H1 (cell line): ENCODE measurements at regions not wholly inside any gene's neighbourhood (a gene's known extent, or its start where the extent isn't known, plus 50 kb on each side); places are given as distances from the start of the nearest gene placed in this dataset.

Source experiments
- CTCF ChIA-PET: fragments of 300-600 bp; sonication (Branson Sonifier 250); formaldehyde crosslinking; loops from one replicate; lab custom pipeline; 2021; ENCODE audit not compliant: partially characterized antibody; lab: Charles Lee
- POLR2A ChIA-PET: fragments of 300-600 bp; sonication (Branson Sonifier 250); formaldehyde crosslinking; loops from one replicate; lab custom pipeline; 2021; ENCODE audit warnings: inconsistent platforms; ENCODE audit not compliant: partially characterized antibody; lab: Charles Lee
- DNase-seq, 2 experiments: peaks; one replicate each; pipeline versions ENCODE4 v3.0.0 to v3.0.0-alpha.2; 2010 to 2022; ENCODE audit warnings: low spot score in 2 of 2, low read depth in 1 of 2, mixed read lengths in 1 of 2
- FAIRE-seq: peaks from 2 replicates; lab custom pipeline; 2011; peaks lifted over from hg19 to GRCh38; lab: Jason Lieb, UNC
- H2AFZ ChIP-seq: 2 replicates; pipeline ENCODE4 v1.8.1; 2012; ENCODE audit warnings: low read length, inconsistent platforms
- H2AK5ac ChIP-seq: 2 replicates; pipeline ENCODE4 v1.6.1; 2013; ENCODE audit warnings: low read depth, low read length
- H2BK120ac ChIP-seq: replicated peaks from 2 replicates; pipeline ENCODE3; 2013; ENCODE audit warnings: low read depth, low read length, inconsistent platforms
- H2BK12ac ChIP-seq: 2 replicates; pipeline ENCODE4 v1.6.1; 2013; ENCODE audit warnings: low read depth, low read length
- H2BK15ac ChIP-seq: 2 replicates; pipeline ENCODE4 v1.6.1; 2013; ENCODE audit warnings: low read length
- H2BK20ac ChIP-seq: 2 replicates; pipeline ENCODE4 v1.6.1; 2013; ENCODE audit warnings: low read length
- H2BK5ac ChIP-seq: 2 replicates; pipeline ENCODE4 v1.6.1; 2013; ENCODE audit warnings: low read depth, low read length
- H3K14ac ChIP-seq: 2 replicates; pipeline ENCODE4 v1.6.1; 2013; ENCODE audit warnings: inconsistent platforms; ENCODE audit not compliant: insufficient read length
- H3K18ac ChIP-seq: 2 replicates; pipeline ENCODE4 v1.6.1; 2013; ENCODE audit warnings: low read length; ENCODE audit errors: extremely low read depth
- H3K23ac ChIP-seq: 2 replicates; pipeline ENCODE4 v1.6.1; 2013; ENCODE audit warnings: inconsistent platforms; ENCODE audit not compliant: insufficient read length
- H3K23me2 ChIP-seq: 2 replicates; pipeline ENCODE4 v1.6.1; 2013; ENCODE audit warnings: low read depth, low read length
- H3K27ac ChIP-seq: 2 replicates; pipeline ENCODE4 v1.6.1; 2011; ENCODE audit warnings: low read depth, low read length, inconsistent platforms
- H3K27me3 ChIP-seq, 4 experiments: replicated peaks in 1 of 4; 1 replicate in 1 of 4; 2 replicates in 3 of 4; pipeline versions ENCODE4 v1.6.1 to v1.8.1; 2011 to 2013; ENCODE audit warnings: low read length in 3 of 4, mild to moderate bottlenecking in 3 of 4, inconsistent platforms in 2 of 4, mixed read lengths in 2 of 4, moderate library complexity in 1 of 4; ENCODE audit not compliant: control insufficient read depth in 3 of 4, insufficient read depth in 3 of 4; ENCODE audit errors: extremely low read depth in 1 of 4
- H3K36me3 ChIP-seq, 4 experiments: 2 replicates each; pipeline versions ENCODE4 v1.6.1 to v1.8.1; 2011 to 2013; ENCODE audit warnings: mild to moderate bottlenecking in 4 of 4, low read length in 3 of 4, moderate library complexity in 2 of 4, control low read depth in 1 of 4, inconsistent platforms in 1 of 4; ENCODE audit not compliant: insufficient read depth in 4 of 4, control insufficient read depth in 2 of 4
- H3K4ac ChIP-seq: replicated peaks from 2 replicates; pipeline ENCODE3; 2013; ENCODE audit warnings: low read length, low read depth, mixed read lengths, inconsistent platforms; ENCODE audit not compliant: insufficient read length
- H3K4me1 ChIP-seq, 4 experiments: replicated peaks in 1 of 4; 1 replicate in 1 of 4; 2 replicates in 3 of 4; pipeline versions ENCODE4 v1.6.1 to v1.8.1; 2011 to 2013; ENCODE audit warnings: low read length in 3 of 4, inconsistent platforms in 2 of 4, mixed read lengths in 1 of 4; ENCODE audit not compliant: insufficient read depth in 4 of 4, control insufficient read depth in 3 of 4
- H3K4me2 ChIP-seq, 2 experiments: 2 replicates each; pipeline versions ENCODE4 v1.6.1 to v1.8.1; 2011 to 2013; ENCODE audit warnings: low read depth in 2 of 2, low read length in 2 of 2, control low read depth in 1 of 2, inconsistent platforms in 1 of 2, mild to moderate bottlenecking in 1 of 2; ENCODE audit not compliant: insufficient read depth in 1 of 2
- H3K4me3 ChIP-seq, 4 experiments: fragments of 200-600, 300-600 bp in 1 of 4; sonication (generic), shearing (Covaris generic), sonication (Bioruptor Twin) in 1 of 4; 2 replicates each; pipeline versions ENCODE4 v1.5.1 to v1.8.1; 2011 to 2016; ENCODE audit warnings: low read length in 4 of 4, low read depth in 3 of 4, control low read depth in 2 of 4, inconsistent platforms in 2 of 4, mild to moderate bottlenecking in 2 of 4, mixed read lengths in 1 of 4, moderate library complexity in 1 of 4; ENCODE audit not compliant: insufficient read depth in 2 of 4; ENCODE audit errors: extremely low read depth in 1 of 4
- H3K56ac ChIP-seq: replicated peaks from 2 replicates; pipeline ENCODE3; 2013; ENCODE audit warnings: low read depth, mild to moderate bottlenecking, mixed read lengths, low read length, inconsistent platforms; ENCODE audit not compliant: insufficient read length
- H3K79me1 ChIP-seq: 2 replicates; pipeline ENCODE4 v1.6.1; 2013; ENCODE audit warnings: low read depth, low read length, control low read depth
- H3K79me2 ChIP-seq, 2 experiments: 2 replicates each; pipeline versions ENCODE4 v1.6.1 to v1.8.1; 2012 to 2013; ENCODE audit warnings: low read length in 2 of 2, mild to moderate bottlenecking in 2 of 2, inconsistent platforms in 1 of 2; ENCODE audit not compliant: insufficient read depth in 2 of 2, control insufficient read depth in 1 of 2
- H3K9ac ChIP-seq, 4 experiments: replicated peaks in 1 of 4; 1 replicate in 1 of 4; 2 replicates in 3 of 4; pipeline versions ENCODE4 v1.6.1 to v1.8.1; 2011 to 2013; ENCODE audit warnings: low read depth in 3 of 4, low read length in 3 of 4, control low read depth in 2 of 4, mild to moderate bottlenecking in 2 of 4, moderate library complexity in 2 of 4, inconsistent platforms in 1 of 4; ENCODE audit errors: extremely low read depth in 1 of 4
- H3K9me3 ChIP-seq, 2 experiments: 2 replicates each; pipeline versions ENCODE4 v1.6.1 to v1.8.1; 2012 to 2013; ENCODE audit warnings: mild to moderate bottlenecking in 2 of 2, moderate library complexity in 2 of 2, control low read depth in 1 of 2, inconsistent platforms in 1 of 2, low read depth in 1 of 2, low read length in 1 of 2, mixed read lengths in 1 of 2; ENCODE audit not compliant: insufficient read depth in 2 of 2
- H4K20me1 ChIP-seq, 2 experiments: replicated peaks in 1 of 2; 2 replicates each; pipeline versions ENCODE3 to v1.8.1; 2011 to 2013; ENCODE audit warnings: inconsistent platforms in 2 of 2, low read length in 2 of 2, mild to moderate bottlenecking in 1 of 2; ENCODE audit not compliant: insufficient read depth in 2 of 2, control insufficient read depth in 1 of 2
- H4K5ac ChIP-seq: 2 replicates; pipeline ENCODE4 v1.6.1; 2013; ENCODE audit warnings: low read length, low read depth, mixed read lengths, inconsistent platforms; ENCODE audit not compliant: insufficient read length
- H4K8ac ChIP-seq: 2 replicates; pipeline ENCODE4 v1.8.0; 2013; ENCODE audit warnings: mild to moderate bottlenecking, moderate library complexity, low read length, inconsistent platforms; ENCODE audit not compliant: insufficient read depth; ENCODE audit errors: extremely low read depth
- H4K91ac ChIP-seq: replicated peaks from 2 replicates; pipeline ENCODE3; 2013; ENCODE audit warnings: low read length, mixed read lengths, inconsistent platforms; ENCODE audit not compliant: insufficient read length
- KDM1A ChIP-seq: fragments of 200-600, 300-600 bp; sonication (generic); IDR thresholded peaks from 2 replicates; pipeline ENCODE4 v1.7.1; 2016; ENCODE audit warnings: mild to moderate bottlenecking, low read length, borderline replicate concordance
- WGBS, 2 experiments: shearing (Covaris generic) in 1 of 2; methylation state at CpG; one replicate each; pipeline versions ENCODE4 v1.1.6 to v1.1.7; 2013 to 2015; ENCODE audit warnings: low lambda C conversion rate in 2 of 2, mixed read lengths in 2 of 2, inconsistent platforms in 1 of 2, low coverage in 1 of 2, missing lambda C conversion rate in 1 of 2; ENCODE audit not compliant: insufficient replicate concordance in 2 of 2, insufficient coverage in 1 of 2, insufficient read length in 1 of 2; ENCODE audit errors: extremely low coverage in 1 of 2, missing lambda C conversion rate in 1 of 2; 5-methylcytosine and 5-hydroxymethylcytosine counted together

DNA sequence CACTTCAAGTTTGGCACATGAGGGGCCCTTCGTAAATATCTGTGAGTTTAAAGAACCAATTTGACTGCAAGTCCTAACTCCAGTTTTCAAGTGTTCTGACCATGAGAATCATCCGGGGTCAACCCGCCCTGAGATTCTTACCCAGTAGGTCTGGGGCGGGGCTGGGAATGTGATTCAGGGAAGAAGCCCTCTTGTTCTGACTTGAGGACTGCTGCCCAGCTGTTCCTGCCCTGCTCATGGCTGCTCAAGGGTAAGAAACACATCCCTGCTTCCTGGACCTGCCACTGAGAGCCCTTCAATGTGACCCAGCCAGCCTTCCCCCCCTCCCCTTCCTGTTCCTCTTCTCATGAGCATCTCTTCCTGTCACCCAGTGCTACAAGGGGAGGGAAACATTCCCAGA is 92.7 kb upstream of the PGRMC2 start:
- Histone ChIP-seq H2BK20ac (no peak overlapping the region), H3K4me2 (no peak overlapping the region), H2BK120ac (no peak overlapping the region), H2BK12ac (no peak overlapping the region), H3K4me3 (no peak overlapping the region), H4K91ac (no peak overlapping the region), H3K9me3 (peaks cover 9 to 14% of the 10 kb centered on the region in 2 experiments; a peak in 3 of 4 replicates), H3K23ac (no peak overlapping the region), H3K27ac (no peak overlapping the region), H2BK5ac (no peak overlapping the region), H3K18ac (no peak overlapping the region), H2AK5ac (no peak overlapping the region), H3K36me3 (no peaks in the 10 kb centered on the region), H4K8ac (no peak overlapping the region), H3K4me1 (peaks cover 0 to 4% (median 1%) of the 10 kb centered on the region in 4 experiments; a peak in 4 of 7 replicates), H3K4ac (no peak overlapping the region), H4K20me1 (no peaks in the 10 kb centered on the region), H3K23me2 (no peaks in the 10 kb centered on the region), H3K27me3 (no peaks in the 10 kb centered on the region; a peak in 1 of 7 replicates), H3K79me1 (no peaks in the 10 kb centered on the region), H3K79me2 (no peaks in the 10 kb centered on the region), H2AFZ (no peak overlapping the region), H2BK15ac (no peak overlapping the region), H3K9ac (no peak overlapping the region), H4K5ac (no peak overlapping the region), H3K14ac (no peak overlapping the region), H3K56ac (no peak overlapping the region)
- no peak for FAIRE-seq
- TF ChIP-seq KDM1A = no peak
- ChIA-PET CTCF (interaction anchor here (0.8 to 2.5 kb wide), 10 partner anchors 10 to 193 kb away, joined by 3 to 10 read pairs (median 4); no protein-coding TSS in a partner anchor), POLR2A (no interaction called here)
- WGBS, 2 experiments = 87% methylated on average over 4 of the region's 4 CpGs; no CpG with 5 or more reads in 1 of the 2 experiments
- no peak for DNase-seq
